H1 (cell line): ENCODE measurements at regions not wholly inside any gene's neighbourhood (a gene's known extent, or its start where the extent isn't known, plus 50 kb on each side); places are given as distances from the start of the nearest gene placed in this dataset.

Source experiments
- CTCF ChIA-PET: fragments of 300-600 bp; sonication (Branson Sonifier 250); formaldehyde crosslinking; loops from one replicate; lab custom pipeline; 2021; ENCODE audit not compliant: partially characterized antibody; lab: Charles Lee
- POLR2A ChIA-PET: fragments of 300-600 bp; sonication (Branson Sonifier 250); formaldehyde crosslinking; loops from one replicate; lab custom pipeline; 2021; ENCODE audit warnings: inconsistent platforms; ENCODE audit not compliant: partially characterized antibody; lab: Charles Lee
- DNase-seq, 2 experiments: peaks; one replicate each; pipeline versions ENCODE4 v3.0.0 to v3.0.0-alpha.2; 2010 to 2022; ENCODE audit warnings: low spot score in 2 of 2, low read depth in 1 of 2, mixed read lengths in 1 of 2
- FAIRE-seq: peaks from 2 replicates; lab custom pipeline; 2011; peaks lifted over from hg19 to GRCh38; lab: Jason Lieb, UNC
- H2AFZ ChIP-seq: 2 replicates; pipeline ENCODE4 v1.8.1; 2012; ENCODE audit warnings: low read length, inconsistent platforms
- H2AK5ac ChIP-seq: 2 replicates; pipeline ENCODE4 v1.6.1; 2013; ENCODE audit warnings: low read depth, low read length
- H2BK120ac ChIP-seq: replicated peaks from 2 replicates; pipeline ENCODE3; 2013; ENCODE audit warnings: low read depth, low read length, inconsistent platforms
- H2BK12ac ChIP-seq: 2 replicates; pipeline ENCODE4 v1.6.1; 2013; ENCODE audit warnings: low read depth, low read length
- H2BK15ac ChIP-seq: 2 replicates; pipeline ENCODE4 v1.6.1; 2013; ENCODE audit warnings: low read length
- H2BK20ac ChIP-seq: 2 replicates; pipeline ENCODE4 v1.6.1; 2013; ENCODE audit warnings: low read length
- H2BK5ac ChIP-seq: 2 replicates; pipeline ENCODE4 v1.6.1; 2013; ENCODE audit warnings: low read depth, low read length
- H3K14ac ChIP-seq: 2 replicates; pipeline ENCODE4 v1.6.1; 2013; ENCODE audit warnings: inconsistent platforms; ENCODE audit not compliant: insufficient read length
- H3K18ac ChIP-seq: 2 replicates; pipeline ENCODE4 v1.6.1; 2013; ENCODE audit warnings: low read length; ENCODE audit errors: extremely low read depth
- H3K23ac ChIP-seq: 2 replicates; pipeline ENCODE4 v1.6.1; 2013; ENCODE audit warnings: inconsistent platforms; ENCODE audit not compliant: insufficient read length
- H3K23me2 ChIP-seq: 2 replicates; pipeline ENCODE4 v1.6.1; 2013; ENCODE audit warnings: low read depth, low read length
- H3K27ac ChIP-seq: 2 replicates; pipeline ENCODE4 v1.6.1; 2011; ENCODE audit warnings: low read depth, low read length, inconsistent platforms
- H3K27me3 ChIP-seq, 4 experiments: replicated peaks in 1 of 4; 1 replicate in 1 of 4; 2 replicates in 3 of 4; pipeline versions ENCODE4 v1.6.1 to v1.8.1; 2011 to 2013; ENCODE audit warnings: low read length in 3 of 4, mild to moderate bottlenecking in 3 of 4, inconsistent platforms in 2 of 4, mixed read lengths in 2 of 4, moderate library complexity in 1 of 4; ENCODE audit not compliant: control insufficient read depth in 3 of 4, insufficient read depth in 3 of 4; ENCODE audit errors: extremely low read depth in 1 of 4
- H3K36me3 ChIP-seq, 4 experiments: 2 replicates each; pipeline versions ENCODE4 v1.6.1 to v1.8.1; 2011 to 2013; ENCODE audit warnings: mild to moderate bottlenecking in 4 of 4, low read length in 3 of 4, moderate library complexity in 2 of 4, control low read depth in 1 of 4, inconsistent platforms in 1 of 4; ENCODE audit not compliant: insufficient read depth in 4 of 4, control insufficient read depth in 2 of 4
- H3K4ac ChIP-seq: replicated peaks from 2 replicates; pipeline ENCODE3; 2013; ENCODE audit warnings: low read length, low read depth, mixed read lengths, inconsistent platforms; ENCODE audit not compliant: insufficient read length
- H3K4me1 ChIP-seq, 4 experiments: replicated peaks in 1 of 4; 1 replicate in 1 of 4; 2 replicates in 3 of 4; pipeline versions ENCODE4 v1.6.1 to v1.8.1; 2011 to 2013; ENCODE audit warnings: low read length in 3 of 4, inconsistent platforms in 2 of 4, mixed read lengths in 1 of 4; ENCODE audit not compliant: insufficient read depth in 4 of 4, control insufficient read depth in 3 of 4
- H3K4me2 ChIP-seq, 2 experiments: 2 replicates each; pipeline versions ENCODE4 v1.6.1 to v1.8.1; 2011 to 2013; ENCODE audit warnings: low read depth in 2 of 2, low read length in 2 of 2, control low read depth in 1 of 2, inconsistent platforms in 1 of 2, mild to moderate bottlenecking in 1 of 2; ENCODE audit not compliant: insufficient read depth in 1 of 2
- H3K4me3 ChIP-seq, 4 experiments: fragments of 200-600, 300-600 bp in 1 of 4; sonication (generic), shearing (Covaris generic), sonication (Bioruptor Twin) in 1 of 4; 2 replicates each; pipeline versions ENCODE4 v1.5.1 to v1.8.1; 2011 to 2016; ENCODE audit warnings: low read length in 4 of 4, low read depth in 3 of 4, control low read depth in 2 of 4, inconsistent platforms in 2 of 4, mild to moderate bottlenecking in 2 of 4, mixed read lengths in 1 of 4, moderate library complexity in 1 of 4; ENCODE audit not compliant: insufficient read depth in 2 of 4; ENCODE audit errors: extremely low read depth in 1 of 4
- H3K56ac ChIP-seq: replicated peaks from 2 replicates; pipeline ENCODE3; 2013; ENCODE audit warnings: low read depth, mild to moderate bottlenecking, mixed read lengths, low read length, inconsistent platforms; ENCODE audit not compliant: insufficient read length
- H3K79me1 ChIP-seq: 2 replicates; pipeline ENCODE4 v1.6.1; 2013; ENCODE audit warnings: low read depth, low read length, control low read depth
- H3K79me2 ChIP-seq, 2 experiments: 2 replicates each; pipeline versions ENCODE4 v1.6.1 to v1.8.1; 2012 to 2013; ENCODE audit warnings: low read length in 2 of 2, mild to moderate bottlenecking in 2 of 2, inconsistent platforms in 1 of 2; ENCODE audit not compliant: insufficient read depth in 2 of 2, control insufficient read depth in 1 of 2
- H3K9ac ChIP-seq, 4 experiments: replicated peaks in 1 of 4; 1 replicate in 1 of 4; 2 replicates in 3 of 4; pipeline versions ENCODE4 v1.6.1 to v1.8.1; 2011 to 2013; ENCODE audit warnings: low read depth in 3 of 4, low read length in 3 of 4, control low read depth in 2 of 4, mild to moderate bottlenecking in 2 of 4, moderate library complexity in 2 of 4, inconsistent platforms in 1 of 4; ENCODE audit errors: extremely low read depth in 1 of 4
- H3K9me3 ChIP-seq, 2 experiments: 2 replicates each; pipeline versions ENCODE4 v1.6.1 to v1.8.1; 2012 to 2013; ENCODE audit warnings: mild to moderate bottlenecking in 2 of 2, moderate library complexity in 2 of 2, control low read depth in 1 of 2, inconsistent platforms in 1 of 2, low read depth in 1 of 2, low read length in 1 of 2, mixed read lengths in 1 of 2; ENCODE audit not compliant: insufficient read depth in 2 of 2
- H4K20me1 ChIP-seq, 2 experiments: replicated peaks in 1 of 2; 2 replicates each; pipeline versions ENCODE3 to v1.8.1; 2011 to 2013; ENCODE audit warnings: inconsistent platforms in 2 of 2, low read length in 2 of 2, mild to moderate bottlenecking in 1 of 2; ENCODE audit not compliant: insufficient read depth in 2 of 2, control insufficient read depth in 1 of 2
- H4K5ac ChIP-seq: 2 replicates; pipeline ENCODE4 v1.6.1; 2013; ENCODE audit warnings: low read length, low read depth, mixed read lengths, inconsistent platforms; ENCODE audit not compliant: insufficient read length
- H4K8ac ChIP-seq: 2 replicates; pipeline ENCODE4 v1.8.0; 2013; ENCODE audit warnings: mild to moderate bottlenecking, moderate library complexity, low read length, inconsistent platforms; ENCODE audit not compliant: insufficient read depth; ENCODE audit errors: extremely low read depth
- H4K91ac ChIP-seq: replicated peaks from 2 replicates; pipeline ENCODE3; 2013; ENCODE audit warnings: low read length, mixed read lengths, inconsistent platforms; ENCODE audit not compliant: insufficient read length
- CTBP2 ChIP-seq: IDR thresholded peaks from 2 replicates; pipeline ENCODE4 v1.7.0; 2011; ENCODE audit warnings: borderline replicate concordance, mild to moderate bottlenecking, moderate library complexity, mixed read lengths, low read length; ENCODE audit not compliant: insufficient read depth, insufficient read length
- JUND ChIP-seq: IDR thresholded peaks from 2 replicates; pipeline ENCODE4 v1.6.1; 2011; ENCODE audit warnings: mild to moderate bottlenecking, improper control_type of control experiment, low read length
- WGBS, 2 experiments: shearing (Covaris generic) in 1 of 2; methylation state at CpG; one replicate each; pipeline versions ENCODE4 v1.1.6 to v1.1.7; 2013 to 2015; ENCODE audit warnings: low lambda C conversion rate in 2 of 2, mixed read lengths in 2 of 2, inconsistent platforms in 1 of 2, low coverage in 1 of 2, missing lambda C conversion rate in 1 of 2; ENCODE audit not compliant: insufficient replicate concordance in 2 of 2, insufficient coverage in 1 of 2, insufficient read length in 1 of 2; ENCODE audit errors: extremely low coverage in 1 of 2, missing lambda C conversion rate in 1 of 2; 5-methylcytosine and 5-hydroxymethylcytosine counted together

DNA sequence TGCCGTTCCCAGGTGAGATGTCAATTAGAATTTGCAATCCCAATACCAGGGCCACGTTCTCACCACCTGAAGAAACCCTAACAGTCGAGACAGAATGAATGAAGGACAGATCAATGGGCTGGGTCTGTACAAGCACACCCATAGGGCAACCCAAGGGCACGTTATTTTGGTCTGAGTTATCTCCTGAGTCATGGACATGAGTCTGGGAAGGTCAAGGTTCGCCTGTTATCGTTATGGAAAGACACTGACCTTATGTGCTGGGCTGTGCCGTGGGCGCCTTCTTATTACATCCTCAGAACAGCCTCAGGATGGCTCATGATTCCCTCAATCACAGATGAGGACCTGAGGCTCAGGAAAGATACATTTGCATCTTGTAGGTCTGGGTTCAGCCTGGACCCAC lies 175.0 kb upstream of the SULF2 start:
- Histone ChIP-seq H4K20me1 (no peaks in the 10 kb centered on the region), H3K4me3 (no peak overlapping the region), H2AFZ (no peak overlapping the region), H3K4me2 (no peak overlapping the region), H3K56ac (no peak overlapping the region), H3K14ac (no peak overlapping the region), H3K18ac (no peak overlapping the region), H4K91ac (no peak overlapping the region), H2BK12ac (no peak overlapping the region), H3K4ac (no peak overlapping the region), H3K9ac (no peak overlapping the region), H3K4me1 (peaks cover 0 to 4% (median 1%) of the 10 kb centered on the region in 4 experiments; a peak in 3 of 7 replicates), H3K79me1 (no peaks in the 10 kb centered on the region), H2AK5ac (no peak overlapping the region), H2BK5ac (no peak overlapping the region), H3K9me3 (no peaks in the 10 kb centered on the region), H2BK120ac (no peak overlapping the region), H4K5ac (no peak overlapping the region), H3K36me3 (no peaks in the 10 kb centered on the region), H3K27me3 (no peaks in the 10 kb centered on the region; a peak in 1 of 7 replicates), H2BK20ac (no peak overlapping the region), H4K8ac (no peak overlapping the region), H3K23ac (no peak overlapping the region), H3K23me2 (no peaks in the 10 kb centered on the region), H3K27ac (no peak overlapping the region), H3K79me2 (no peaks in the 10 kb centered on the region), H2BK15ac (no peak overlapping the region)
- CTCF ChIA-PET = interaction anchor here (1.5 kb wide), 1 partner anchor 236 kb away, joined by 4 read pairs; no protein-coding TSS in a partner anchor
- no peak for DNase-seq
- WGBS, 2 experiments = 84% methylated on average over 8 of the region's 8 CpGs; no CpG with 5 or more reads in 1 of the 2 experiments
- FAIRE-seq = no peak
- POLR2A ChIA-PET = no interaction called here
- no peak for TF ChIP-seq JUND
- TF ChIP-seq CTBP2 = no peak
